ENCODE measurements at regions not wholly inside any gene's neighbourhood (a gene's known extent, or its start where the extent isn't known, plus 50 kb on each side); places are given as distances from the start of the nearest gene placed in this dataset.

DNA sequence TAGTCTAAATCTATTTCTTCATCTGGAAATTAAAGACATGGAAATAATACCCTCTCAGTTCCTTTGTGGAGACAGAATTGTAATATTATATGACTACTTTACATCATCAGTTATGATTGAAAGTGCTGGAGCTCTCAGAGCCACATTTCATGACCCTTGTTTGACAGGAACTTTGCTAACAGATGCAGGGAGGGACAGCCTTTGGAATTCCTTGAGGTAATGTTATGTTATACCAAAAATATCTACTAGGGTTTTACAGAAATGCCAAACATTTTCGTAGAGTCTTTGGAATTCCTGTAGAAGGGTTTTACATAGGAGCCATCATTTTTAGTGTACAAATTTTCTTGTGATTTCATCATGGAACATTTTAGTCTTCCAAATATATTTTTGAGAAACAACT is 57.4 kb upstream of the ADAMTS5 start:
- TF ChIP-seq TARDBP (IDR thresholded peaks at IDR 0.05): no peak
- no peak for TF ChIP-seq ELF4 (IDR thresholded peaks at IDR 0.05)
- TF ChIP-seq ARNT (IDR thresholded peaks at IDR 0.05): no peak
- TF ChIP-seq SP1 (IDR thresholded peaks at IDR 0.05): no peak
- no peak for TF ChIP-seq ZNF384 (IDR thresholded peaks at IDR 0.05)
- TF ChIP-seq SUZ12 (IDR thresholded peaks at IDR 0.05): no peak
- TF ChIP-seq FOXK2 (IDR thresholded peaks at IDR 0.05): no peak

All from HEK293T (cell line).